ENCODE measurements at regions not wholly inside any gene's neighbourhood (a gene's known extent, or its start where the extent isn't known, plus 50 kb on each side); places are given as distances from the start of the nearest gene placed in this dataset.
"Not testable (repeated sequence)": the region's sequence is repeated elsewhere in the genome, so short reads cannot be mapped to it uniquely, and the experiment has no call there.

- H3K9me3 ChIP-seq (ENCODE audit: control insufficient read depth, insufficient read depth, low read length); H3K9ac ChIP-seq (ENCODE audit: low read depth, low read length); H3K4me1 ChIP-seq (ENCODE audit: insufficient read depth, low read length); H3K36me3 ChIP-seq (ENCODE audit: insufficient read depth, low read length): not testable (repeated sequence)
Measured at GRCh38 chr20:53817513-53817912, 223.9 kb upstream of the ZNF217 start.

GRCh38 chr20:53816872-53817398 is 223.3 kb upstream of the ZNF217 start:
- Histone ChIP-seq H3K9me3 (ENCODE audit: control insufficient read depth, insufficient read depth, low read length) (no peaks in the 10 kb centered on the region), H3K4me1 (ENCODE audit: insufficient read depth, low read length) (peaks cover 3% of the 10 kb centered on the region; the same call in 1 of the 2 replicates), H3K36me3 (ENCODE audit: insufficient read depth, low read length) (no peaks in the 10 kb centered on the region), H3K9ac (ENCODE audit: low read depth, low read length) (no peak overlapping the region)

- H3K9ac ChIP-seq (ENCODE audit: low read depth, low read length): no peak overlapping the region
- H3K9me3 ChIP-seq (ENCODE audit: control insufficient read depth, insufficient read depth, low read length): no peaks in the 10 kb centered on the region
- H3K4me1 ChIP-seq (ENCODE audit: insufficient read depth, low read length): peaks cover 3% of the 10 kb centered on the region; the same call in 1 of the 2 replicates
- no peaks in the 10 kb centered on the region for H3K36me3 ChIP-seq (ENCODE audit: insufficient read depth, low read length)
Measured at GRCh38 chr20:53815509-53815908, 221.9 kb upstream of the ZNF217 start.

GRCh38 chr20:53814060-53814459 is 220.4 kb upstream of the ZNF217 start:
- peaks cover 7% of the 10 kb centered on the region; the same call in 1 of the 2 replicates for H3K4me1 ChIP-seq (ENCODE audit: insufficient read depth, low read length)
- no peaks in the 10 kb centered on the region for H3K9me3 ChIP-seq (ENCODE audit: control insufficient read depth, insufficient read depth, low read length)
- H3K36me3 ChIP-seq (ENCODE audit: insufficient read depth, low read length): no peaks in the 10 kb centered on the region
- H3K9ac ChIP-seq (ENCODE audit: low read depth, low read length): no peak overlapping the region

GRCh38 chr20:53813636-53814035 is 220.0 kb upstream of the ZNF217 start:
- no peak overlapping the region for H3K9ac ChIP-seq (ENCODE audit: low read depth, low read length)
- peaks cover 7% of the 10 kb centered on the region; the same call in 1 of the 2 replicates for H3K4me1 ChIP-seq (ENCODE audit: insufficient read depth, low read length)
- H3K36me3 ChIP-seq (ENCODE audit: insufficient read depth, low read length): no peaks in the 10 kb centered on the region
- H3K9me3 ChIP-seq (ENCODE audit: control insufficient read depth, insufficient read depth, low read length): no peaks in the 10 kb centered on the region

- H3K4me1 ChIP-seq (ENCODE audit: insufficient read depth, low read length): peaks cover 9% of the 10 kb centered on the region; the same call in 1 of the 2 replicates
- H3K9ac ChIP-seq (ENCODE audit: low read depth, low read length): no peak overlapping the region
- no peaks in the 10 kb centered on the region for H3K9me3 ChIP-seq (ENCODE audit: control insufficient read depth, insufficient read depth, low read length)
- H3K36me3 ChIP-seq (ENCODE audit: insufficient read depth, low read length): no peaks in the 10 kb centered on the region
Measured at GRCh38 chr20:53811577-53811976, 217.9 kb upstream of the ZNF217 start.

GRCh38 chr20:53810661-53811355 is 217.2 kb upstream of the ZNF217 start:
- H3K9ac ChIP-seq (ENCODE audit: low read depth, low read length): no peak overlapping the region
- H3K4me1 ChIP-seq (ENCODE audit: insufficient read depth, low read length): peaks cover 10% of the 10 kb centered on the region
- H3K36me3 ChIP-seq (ENCODE audit: insufficient read depth, low read length): no peaks in the 10 kb centered on the region
- H3K9me3 ChIP-seq (ENCODE audit: control insufficient read depth, insufficient read depth, low read length): no peaks in the 10 kb centered on the region

GRCh38 chr20:53809728-53810365 is 216.2 kb upstream of the ZNF217 start:
- Histone ChIP-seq H3K36me3 (ENCODE audit: insufficient read depth, low read length) (no peaks in the 10 kb centered on the region), H3K4me1 (ENCODE audit: insufficient read depth, low read length) (peaks cover 19% of the 10 kb centered on the region), H3K9me3 (ENCODE audit: control insufficient read depth, insufficient read depth, low read length) (no peaks in the 10 kb centered on the region), H3K9ac (ENCODE audit: low read depth, low read length) (no peak overlapping the region)

GRCh38 chr20:53809217-53809616 is 215.6 kb upstream of the ZNF217 start:
- peaks cover 19% of the 10 kb centered on the region for H3K4me1 ChIP-seq (ENCODE audit: insufficient read depth, low read length)
- no peaks in the 10 kb centered on the region for H3K9me3 ChIP-seq (ENCODE audit: control insufficient read depth, insufficient read depth, low read length)
- no peak overlapping the region for H3K9ac ChIP-seq (ENCODE audit: low read depth, low read length)
- H3K36me3 ChIP-seq (ENCODE audit: insufficient read depth, low read length): no peaks in the 10 kb centered on the region

- Histone ChIP-seq H3K4me1 (ENCODE audit: insufficient read depth, low read length) (peaks cover 19% of the 10 kb centered on the region), H3K9ac (ENCODE audit: low read depth, low read length) (no peak overlapping the region), H3K36me3 (ENCODE audit: insufficient read depth, low read length) (no peaks in the 10 kb centered on the region), H3K9me3 (ENCODE audit: control insufficient read depth, insufficient read depth, low read length) (no peaks in the 10 kb centered on the region)
Measured at GRCh38 chr20:53808733-53809132, 215.1 kb upstream of the ZNF217 start.

- H3K4me1 ChIP-seq (ENCODE audit: insufficient read depth, low read length): peaks cover 19% of the 10 kb centered on the region
- H3K9ac ChIP-seq (ENCODE audit: low read depth, low read length); H3K9me3 ChIP-seq (ENCODE audit: control insufficient read depth, insufficient read depth, low read length); H3K36me3 ChIP-seq (ENCODE audit: insufficient read depth, low read length): not testable (repeated sequence)
Measured at GRCh38 chr20:53808302-53808701, 214.7 kb upstream of the ZNF217 start.

GRCh38 chr20:53806683-53807401 is 213.2 kb upstream of the ZNF217 start:
- Histone ChIP-seq H3K4me1 (ENCODE audit: insufficient read depth, low read length) (peaks cover 19% of the 10 kb centered on the region), H3K9ac (ENCODE audit: low read depth, low read length) (no peak overlapping the region), H3K9me3 (ENCODE audit: control insufficient read depth, insufficient read depth, low read length) (no peaks in the 10 kb centered on the region), H3K36me3 (ENCODE audit: insufficient read depth, low read length) (no peaks in the 10 kb centered on the region)

GRCh38 chr20:53805895-53806384 is 212.3 kb upstream of the ZNF217 start:
- H3K9ac ChIP-seq (ENCODE audit: low read depth, low read length): no peak overlapping the region
- peaks cover 19% of the 10 kb centered on the region for H3K4me1 ChIP-seq (ENCODE audit: insufficient read depth, low read length)
- no peaks in the 10 kb centered on the region for H3K36me3 ChIP-seq (ENCODE audit: insufficient read depth, low read length)

More at GRCh38 chr20:53805895-53806384, 212.3 kb upstream of the ZNF217 start:
- no peaks in the 10 kb centered on the region for H3K9me3 ChIP-seq (ENCODE audit: control insufficient read depth, insufficient read depth, low read length)
